ENCODE measurements at regions not wholly inside any gene's neighbourhood (a gene's known extent, or its start where the extent isn't known, plus 50 kb on each side); places are given as distances from the start of the nearest gene placed in this dataset.
"Not testable (repeated sequence)": the region's sequence is repeated elsewhere in the genome, so short reads cannot be mapped to it uniquely, and the experiment has no call there.

DNA sequence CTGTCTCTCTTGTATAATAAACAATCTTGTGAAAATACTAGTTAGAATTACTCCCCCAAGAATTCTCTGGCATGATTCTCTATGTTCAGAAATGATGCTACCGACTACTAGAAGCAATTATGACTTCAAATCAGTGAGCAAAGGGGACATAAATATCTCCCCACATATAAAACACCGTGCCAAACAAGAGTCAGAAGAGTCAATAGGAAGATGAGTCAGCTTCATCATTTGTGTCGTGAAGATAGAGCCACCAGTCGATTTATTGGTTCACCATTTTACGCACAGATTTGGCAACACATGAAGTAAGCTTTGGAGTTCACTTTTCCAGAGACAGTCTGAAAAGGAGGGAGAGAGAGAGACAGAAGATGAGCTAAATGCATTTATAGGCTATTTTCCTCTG, 650.9 kb downstream of the CCDC85A start:
- TF ChIP-seq, protein P1, sequence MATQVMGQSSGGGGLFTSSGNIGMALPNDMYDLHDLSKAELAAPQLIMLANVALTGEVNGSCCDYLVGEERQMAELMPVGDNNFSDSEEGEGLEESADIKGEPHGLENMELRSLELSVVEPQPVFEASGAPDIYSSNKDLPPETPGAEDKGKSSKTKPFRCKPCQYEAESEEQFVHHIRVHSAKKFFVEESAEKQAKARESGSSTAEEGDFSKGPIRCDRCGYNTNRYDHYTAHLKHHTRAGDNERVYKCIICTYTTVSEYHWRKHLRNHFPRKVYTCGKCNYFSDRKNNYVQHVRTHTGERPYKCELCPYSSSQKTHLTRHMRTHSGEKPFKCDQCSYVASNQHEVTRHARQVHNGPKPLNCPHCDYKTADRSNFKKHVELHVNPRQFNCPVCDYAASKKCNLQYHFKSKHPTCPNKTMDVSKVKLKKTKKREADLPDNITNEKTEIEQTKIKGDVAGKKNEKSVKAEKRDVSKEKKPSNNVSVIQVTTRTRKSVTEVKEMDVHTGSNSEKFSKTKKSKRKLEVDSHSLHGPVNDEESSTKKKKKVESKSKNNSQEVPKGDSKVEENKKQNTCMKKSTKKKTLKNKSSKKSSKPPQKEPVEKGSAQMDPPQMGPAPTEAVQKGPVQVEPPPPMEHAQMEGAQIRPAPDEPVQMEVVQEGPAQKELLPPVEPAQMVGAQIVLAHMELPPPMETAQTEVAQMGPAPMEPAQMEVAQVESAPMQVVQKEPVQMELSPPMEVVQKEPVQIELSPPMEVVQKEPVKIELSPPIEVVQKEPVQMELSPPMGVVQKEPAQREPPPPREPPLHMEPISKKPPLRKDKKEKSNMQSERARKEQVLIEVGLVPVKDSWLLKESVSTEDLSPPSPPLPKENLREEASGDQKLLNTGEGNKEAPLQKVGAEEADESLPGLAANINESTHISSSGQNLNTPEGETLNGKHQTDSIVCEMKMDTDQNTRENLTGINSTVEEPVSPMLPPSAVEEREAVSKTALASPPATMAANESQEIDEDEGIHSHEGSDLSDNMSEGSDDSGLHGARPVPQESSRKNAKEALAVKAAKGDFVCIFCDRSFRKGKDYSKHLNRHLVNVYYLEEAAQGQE (IDR thresholded peaks at IDR 0.05; ENCODE audit: insufficient read depth in 1 of 2, low read depth in 2 of 2, low read length in 1 of 2), result no peak
- Histone ChIP-seq H3K36me3 (ENCODE audit: control insufficient read depth, insufficient read depth, low read length) (no peaks in the 10 kb centered on the region; the same call in 1 of the 2 replicates), H3K4me1 (ENCODE audit: control insufficient read depth, insufficient read depth, low read length) (no peaks in the 10 kb centered on the region), H3K27ac (ENCODE audit: low read length) (no peak overlapping the region), H3K27me3 (ENCODE audit: control insufficient read depth, insufficient read depth, low read length) (no peaks in the 10 kb centered on the region), H3K4me3 (ENCODE audit: low read depth in 2 of 2, low read length in 2 of 2) (no peak overlapping the region), H3K9me3 (ENCODE audit: control insufficient read depth, insufficient read depth, low read depth, low read length) (peaks cover 7% of the 10 kb centered on the region; the same call in 1 of the 2 replicates)
- in situ Hi-C loops (cut with HindIII; ENCODE audit: low pct_unique_long_range_greater_than_20kb, low sequenced_read_pairs), result no loop called here
- CTCF ChIA-PET, result no interaction called here
- POLR2A ChIA-PET, result no interaction called here
- no peak for ATAC-seq
- intact Hi-C loops (cut with micrococcal nuclease; ENCODE audit: unreplicated experiment), result no loop called here
- no peak for DNase-seq (ENCODE audit: low read depth, low spot score)
- BruUV-seq (replicated peaks), result no TSS peak

DNA sequence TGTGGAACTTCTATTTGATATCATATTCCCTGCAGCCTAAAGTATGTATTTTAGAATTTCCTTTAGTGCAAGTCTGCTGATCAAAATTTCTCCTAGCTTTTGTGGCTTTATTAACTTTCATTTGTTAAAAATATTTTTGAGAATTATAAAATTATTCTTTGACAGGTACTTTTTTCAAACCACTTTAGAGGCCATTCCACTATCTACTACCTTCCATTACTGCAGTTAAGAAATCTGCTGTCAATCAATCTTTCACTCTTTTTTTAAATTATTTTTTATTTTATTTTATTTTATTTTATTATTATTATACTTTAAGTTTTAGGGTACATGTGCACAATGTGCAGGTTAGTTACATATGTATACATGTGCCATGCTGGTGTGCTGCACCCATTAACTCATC, 656.2 kb downstream of the CCDC85A start:
- CTCF ChIA-PET; H3K27ac ChIP-seq (ENCODE audit: low read length); H3K27me3 ChIP-seq (ENCODE audit: control insufficient read depth, insufficient read depth, low read length); H3K4me1 ChIP-seq (ENCODE audit: control insufficient read depth, insufficient read depth, low read length); H3K36me3 ChIP-seq (ENCODE audit: control insufficient read depth, insufficient read depth, low read length); BruUV-seq (replicated peaks); ATAC-seq; intact Hi-C loops (cut with micrococcal nuclease; ENCODE audit: unreplicated experiment); H3K4me3 ChIP-seq (ENCODE audit: low read depth in 2 of 2, low read length in 2 of 2); in situ Hi-C loops (cut with HindIII; ENCODE audit: low pct_unique_long_range_greater_than_20kb, low sequenced_read_pairs); DNase-seq (ENCODE audit: low read depth, low spot score); POLR2A ChIA-PET: not testable (repeated sequence)
- peaks cover 19% of the 10 kb centered on the region; the same call in 1 of the 2 replicates for H3K9me3 ChIP-seq (ENCODE audit: control insufficient read depth, insufficient read depth, low read depth, low read length)

DNA sequence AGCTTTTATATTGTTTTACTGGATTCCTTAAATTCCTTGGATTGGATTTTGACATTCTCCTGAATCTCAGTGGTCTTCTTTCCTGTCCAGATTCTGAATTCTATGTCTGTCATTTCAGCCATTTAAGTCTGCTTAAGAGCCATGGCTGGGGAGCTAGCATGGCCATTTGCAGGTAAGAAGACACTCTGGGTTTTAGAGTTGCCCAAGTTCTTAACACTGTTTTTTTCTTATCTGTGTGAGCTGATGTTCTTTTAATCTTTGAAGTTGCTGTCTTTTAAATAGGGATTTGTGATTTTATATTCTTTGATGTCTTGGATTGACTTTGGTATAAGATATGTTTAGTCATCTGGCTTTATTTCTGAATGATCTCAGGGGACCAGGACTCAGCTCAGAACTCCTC, 677.2 kb downstream of the CCDC85A start:
- H3K27ac ChIP-seq (ENCODE audit: low read length), result no peak overlapping the region
- TF ChIP-seq SIN3A (IDR thresholded peaks at IDR 0.05; ENCODE audit: borderline replicate concordance, insufficient read depth, low read depth, low read length), result no peak
- TF ChIP-seq, protein P2, sequence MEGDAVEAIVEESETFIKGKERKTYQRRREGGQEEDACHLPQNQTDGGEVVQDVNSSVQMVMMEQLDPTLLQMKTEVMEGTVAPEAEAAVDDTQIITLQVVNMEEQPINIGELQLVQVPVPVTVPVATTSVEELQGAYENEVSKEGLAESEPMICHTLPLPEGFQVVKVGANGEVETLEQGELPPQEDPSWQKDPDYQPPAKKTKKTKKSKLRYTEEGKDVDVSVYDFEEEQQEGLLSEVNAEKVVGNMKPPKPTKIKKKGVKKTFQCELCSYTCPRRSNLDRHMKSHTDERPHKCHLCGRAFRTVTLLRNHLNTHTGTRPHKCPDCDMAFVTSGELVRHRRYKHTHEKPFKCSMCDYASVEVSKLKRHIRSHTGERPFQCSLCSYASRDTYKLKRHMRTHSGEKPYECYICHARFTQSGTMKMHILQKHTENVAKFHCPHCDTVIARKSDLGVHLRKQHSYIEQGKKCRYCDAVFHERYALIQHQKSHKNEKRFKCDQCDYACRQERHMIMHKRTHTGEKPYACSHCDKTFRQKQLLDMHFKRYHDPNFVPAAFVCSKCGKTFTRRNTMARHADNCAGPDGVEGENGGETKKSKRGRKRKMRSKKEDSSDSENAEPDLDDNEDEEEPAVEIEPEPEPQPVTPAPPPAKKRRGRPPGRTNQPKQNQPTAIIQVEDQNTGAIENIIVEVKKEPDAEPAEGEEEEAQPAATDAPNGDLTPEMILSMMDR (IDR thresholded peaks at IDR 0.05), result no peak
- TF ChIP-seq POLR2AphosphoS5 (IDR thresholded peaks at IDR 0.05; ENCODE audit: low read depth, low read length), result no peak
- TF ChIP-seq, protein P1 (IDR thresholded peaks at IDR 0.05; ENCODE audit: insufficient read depth in 1 of 2, low read depth in 2 of 2, low read length in 1 of 2), result no peak
- no peak for TF ChIP-seq TCF7L2 (IDR thresholded peaks at IDR 0.05; ENCODE audit: low read depth, low read length)
- ATAC-seq (no peak), DNase-seq (ENCODE audit: low read depth, low spot score) (no peak)
- H3K9me3 ChIP-seq (ENCODE audit: control insufficient read depth, insufficient read depth, low read depth, low read length), result no peaks in the 10 kb centered on the region
- ChIA-PET POLR2A (no interaction called here), CTCF (no interaction called here)
- H3K4me3 ChIP-seq (ENCODE audit: low read depth in 2 of 2, low read length in 2 of 2), result no peak overlapping the region
- in situ Hi-C loops (cut with HindIII; ENCODE audit: low pct_unique_long_range_greater_than_20kb, low sequenced_read_pairs), result no loop called here
- intact Hi-C loops (cut with micrococcal nuclease; ENCODE audit: unreplicated experiment), result no loop called here
- H3K36me3 ChIP-seq (ENCODE audit: control insufficient read depth, insufficient read depth, low read length), result no peaks in the 10 kb centered on the region
- no TSS peak for BruUV-seq (replicated peaks)
- H3K27me3 ChIP-seq (ENCODE audit: control insufficient read depth, insufficient read depth, low read length), result no peaks in the 10 kb centered on the region
- no peaks in the 10 kb centered on the region for H3K4me1 ChIP-seq (ENCODE audit: control insufficient read depth, insufficient read depth, low read length)

Data from Panc1 (cell line).